ENCODE measurements at regions not wholly inside any gene's neighbourhood (a gene's known extent, or its start where the extent isn't known, plus 50 kb on each side); places are given as distances from the start of the nearest gene placed in this dataset.

- no peak for TF ChIP-seq POLR2A (IDR thresholded peaks at IDR 0.05; ENCODE audit: low read depth, low read length)
- no peak for TF ChIP-seq TAF1 (IDR thresholded peaks at IDR 0.05; ENCODE audit: borderline replicate concordance, low read depth, low read length)
Observed at GRCh38 chr20:51221791-51222408, 199.0 kb upstream of the KCNG1 start.
